Karpas-422 (cell line): ENCODE measurements at regions not wholly inside any gene's neighbourhood (a gene's known extent, or its start where the extent isn't known, plus 50 kb on each side); places are given as distances from the start of the nearest gene placed in this dataset.
"Not testable (repeated sequence)": the region's sequence is repeated elsewhere in the genome, so short reads cannot be mapped to it uniquely, and the experiment has no call there.

Experiments used
- DNase-seq: peaks from one replicate; pipeline ENCODE4 v3.0.0-alpha.2; 2015
- H2AFZ ChIP-seq: fragments of 200-600 bp; sonication (generic); 2 replicates; pipeline ENCODE4 v1.6.1; 2014; ENCODE audit warnings: antibody characterized with exemption, low read length, mixed read lengths
- H3K27ac ChIP-seq: fragments of 200-600 bp; sonication (generic); 2 replicates; pipeline ENCODE4 v1.5.1; 2014; ENCODE audit warnings: mild to moderate bottlenecking, low read length, moderate library complexity
- H3K27me3 ChIP-seq: fragments of 200-600 bp; sonication (generic); 2 replicates; pipeline ENCODE4 v1.6.1; 2014; ENCODE audit warnings: low read length, mixed read lengths
- H3K36me3 ChIP-seq: fragments of 200-600 bp; sonication (generic); 2 replicates; pipeline ENCODE4 v1.6.1; 2014; ENCODE audit warnings: low read length, mixed read lengths; ENCODE audit not compliant: insufficient read depth
- H3K4me1 ChIP-seq: fragments of 200-600 bp; sonication (generic); 2 replicates; pipeline ENCODE4 v1.6.1; 2014; ENCODE audit warnings: mild to moderate bottlenecking, low read length, mixed read lengths
- H3K4me2 ChIP-seq: fragments of 200-600 bp; sonication (generic); 2 replicates; pipeline ENCODE4 v1.6.1; 2014; ENCODE audit warnings: low read length, low read depth, mild to moderate bottlenecking; ENCODE audit not compliant: poor library complexity, severe bottlenecking
- H3K4me3 ChIP-seq: fragments of 200-600 bp; sonication (generic); 2 replicates; pipeline ENCODE4 v1.5.1; 2014; ENCODE audit warnings: mild to moderate bottlenecking, antibody characterized with exemption, low read length, mixed read lengths
- H3K79me2 ChIP-seq: fragments of 200-600 bp; sonication (generic); 2 replicates; pipeline ENCODE4 v1.6.1; 2014; ENCODE audit warnings: mild to moderate bottlenecking, low read length, mixed read lengths
- H3K9ac ChIP-seq: fragments of 200-600 bp; sonication (generic); 2 replicates; pipeline ENCODE4 v1.6.0; 2014; ENCODE audit warnings: low read length
- H3K9me2 ChIP-seq: fragments of 200-600 bp; sonication (generic), shearing (Covaris generic); replicated peaks from 2 replicates; pipeline ENCODE4 v1.6.0; 2014; ENCODE audit warnings: mild to moderate bottlenecking, low read length, moderate library complexity; ENCODE audit not compliant: insufficient read depth
- H3K9me3 ChIP-seq: fragments of 300-700, 200-600 bp; sonication (generic); 2 replicates; pipeline ENCODE4 v1.6.1; 2014; ENCODE audit warnings: low read length, mixed read lengths
- H4K20me1 ChIP-seq: fragments of 200-600 bp; sonication (generic); 2 replicates; pipeline ENCODE4 v1.6.1; 2014; ENCODE audit warnings: mild to moderate bottlenecking, antibody characterized with exemption, low read length, low read depth; ENCODE audit not compliant: insufficient read depth

- Histone ChIP-seq H3K9me2 (no peaks in the 10 kb centered on the region), H3K36me3 (no peaks in the 10 kb centered on the region), H2AFZ (no peak overlapping the region), H3K27ac (no peak overlapping the region), H3K9ac (no peak overlapping the region), H3K79me2 (no peaks in the 10 kb centered on the region), H3K4me1 (no peaks in the 10 kb centered on the region), H3K27me3 (no peaks in the 10 kb centered on the region), H3K4me2 (no peak overlapping the region), H3K9me3 (no peaks in the 10 kb centered on the region), H4K20me1 (no peaks in the 10 kb centered on the region), H3K4me3 (no peak overlapping the region)
- DNase-seq, result no peak
These were observed 227.6 kb upstream of the MME start for GRCh38 chr3:154852515-154852914.

GRCh38 chr3:154851644-154852043, 228.5 kb upstream of the MME start:
- H3K9ac ChIP-seq, result no peak overlapping the region
- no peaks in the 10 kb centered on the region for H3K27me3 ChIP-seq

GRCh38 chr3:154850921-154851320, 229.2 kb upstream of the MME start:
- no peak overlapping the region for H3K4me3 ChIP-seq
- no peaks in the 10 kb centered on the region for H3K9me3 ChIP-seq
- no peaks in the 10 kb centered on the region for H3K36me3 ChIP-seq
- no peaks in the 10 kb centered on the region for H4K20me1 ChIP-seq
- no peak overlapping the region for H2AFZ ChIP-seq
- no peak for DNase-seq
- no peaks in the 10 kb centered on the region for H3K27me3 ChIP-seq
- H3K79me2 ChIP-seq, result no peaks in the 10 kb centered on the region
- no peaks in the 10 kb centered on the region for H3K4me1 ChIP-seq
- H3K9me2 ChIP-seq, result no peaks in the 10 kb centered on the region
- no peak overlapping the region for H3K27ac ChIP-seq
- H3K9ac ChIP-seq, result no peak overlapping the region
- no peak overlapping the region for H3K4me2 ChIP-seq

More at GRCh38 chr3:154851644-154852043, 228.5 kb upstream of the MME start:
- no peak overlapping the region for H3K4me3 ChIP-seq
- H3K79me2 ChIP-seq, result no peaks in the 10 kb centered on the region
- no peak overlapping the region for H3K4me2 ChIP-seq
- no peaks in the 10 kb centered on the region for H3K9me3 ChIP-seq
- no peaks in the 10 kb centered on the region for H3K36me3 ChIP-seq
- H2AFZ ChIP-seq, result no peak overlapping the region
- H3K27ac ChIP-seq, result no peak overlapping the region
- no peaks in the 10 kb centered on the region for H3K4me1 ChIP-seq
- H3K9me2 ChIP-seq, result no peaks in the 10 kb centered on the region
- H4K20me1 ChIP-seq, result no peaks in the 10 kb centered on the region
- no peak for DNase-seq

GRCh38 chr3:154849408-154849807, 230.7 kb upstream of the MME start:
- Histone ChIP-seq H3K27me3 (no peaks in the 10 kb centered on the region), H3K9ac (no peak overlapping the region), H3K4me2 (no peak overlapping the region), H2AFZ (no peak overlapping the region), H3K9me3 (no peaks in the 10 kb centered on the region), H3K4me3 (no peak overlapping the region), H3K36me3 (no peaks in the 10 kb centered on the region), H3K4me1 (no peaks in the 10 kb centered on the region), H3K27ac (no peak overlapping the region), H4K20me1 (no peaks in the 10 kb centered on the region), H3K79me2 (no peaks in the 10 kb centered on the region), H3K9me2 (no peaks in the 10 kb centered on the region)
- DNase-seq, result no peak

GRCh38 chr3:154844863-154845262, 235.3 kb upstream of the MME start:
- no peak for DNase-seq
- Histone ChIP-seq H3K27me3 (no peaks in the 10 kb centered on the region), H3K4me2 (no peak overlapping the region), H3K4me1 (no peaks in the 10 kb centered on the region), H4K20me1 (no peaks in the 10 kb centered on the region), H3K9me3 (no peaks in the 10 kb centered on the region), H3K36me3 (no peaks in the 10 kb centered on the region), H3K79me2 (no peaks in the 10 kb centered on the region), H3K9ac (no peak overlapping the region), H3K9me2 (no peaks in the 10 kb centered on the region), H3K27ac (no peak overlapping the region), H2AFZ (no peak overlapping the region), H3K4me3 (no peak overlapping the region)

- no peak overlapping the region for H3K4me3 ChIP-seq
- no peak overlapping the region for H3K9ac ChIP-seq
- H3K4me2 ChIP-seq, result no peak overlapping the region
- H3K4me1 ChIP-seq, result no peaks in the 10 kb centered on the region
- H4K20me1 ChIP-seq, result no peaks in the 10 kb centered on the region
- H2AFZ ChIP-seq, result no peak overlapping the region
- no peaks in the 10 kb centered on the region for H3K9me3 ChIP-seq
- H3K27ac ChIP-seq, result no peak overlapping the region
- H3K36me3 ChIP-seq, result no peaks in the 10 kb centered on the region
- H3K27me3 ChIP-seq, result no peaks in the 10 kb centered on the region
- no peaks in the 10 kb centered on the region for H3K9me2 ChIP-seq
- DNase-seq, result no peak
- H3K79me2 ChIP-seq, result no peaks in the 10 kb centered on the region
These were observed 236.5 kb upstream of the MME start for GRCh38 chr3:154843647-154844046.

GRCh38 chr3:154842536-154842935, 237.6 kb upstream of the MME start:
- Histone ChIP-seq H3K4me3 (no peak overlapping the region), H3K36me3 (no peaks in the 10 kb centered on the region), H2AFZ (no peak overlapping the region), H3K27me3 (no peaks in the 10 kb centered on the region), H3K79me2 (no peaks in the 10 kb centered on the region), H3K27ac (no peak overlapping the region), H4K20me1 (no peaks in the 10 kb centered on the region), H3K9me2 (no peaks in the 10 kb centered on the region), H3K9me3 (no peaks in the 10 kb centered on the region), H3K4me2 (no peak overlapping the region), H3K4me1 (no peaks in the 10 kb centered on the region), H3K9ac (no peak overlapping the region)
- no peak for DNase-seq

- Histone ChIP-seq H2AFZ (no peak overlapping the region), H3K4me3 (no peak overlapping the region), H3K79me2 (no peaks in the 10 kb centered on the region), H3K36me3 (no peaks in the 10 kb centered on the region), H3K4me2 (no peak overlapping the region), H4K20me1 (no peaks in the 10 kb centered on the region), H3K9ac (no peak overlapping the region), H3K27ac (no peak overlapping the region), H3K9me3 (no peaks in the 10 kb centered on the region), H3K4me1 (no peaks in the 10 kb centered on the region), H3K27me3 (no peaks in the 10 kb centered on the region), H3K9me2 (no peaks in the 10 kb centered on the region)
- DNase-seq, result no peak
These were observed 244.5 kb upstream of the MME start for GRCh38 chr3:154835639-154836038.

GRCh38 chr3:154834831-154835230, 245.3 kb upstream of the MME start:
- not testable (repeated sequence) for H3K27ac ChIP-seq, H2AFZ ChIP-seq, H3K36me3 ChIP-seq, H3K4me3 ChIP-seq, H3K9me2 ChIP-seq, H3K4me1 ChIP-seq, H3K9me3 ChIP-seq, H3K27me3 ChIP-seq, H3K79me2 ChIP-seq, H4K20me1 ChIP-seq, DNase-seq, H3K4me2 ChIP-seq, H3K9ac ChIP-seq
